ENCODE measurements at regions not wholly inside any gene's neighbourhood (a gene's known extent, or its start where the extent isn't known, plus 50 kb on each side); places are given as distances from the start of the nearest gene placed in this dataset.

DNA sequence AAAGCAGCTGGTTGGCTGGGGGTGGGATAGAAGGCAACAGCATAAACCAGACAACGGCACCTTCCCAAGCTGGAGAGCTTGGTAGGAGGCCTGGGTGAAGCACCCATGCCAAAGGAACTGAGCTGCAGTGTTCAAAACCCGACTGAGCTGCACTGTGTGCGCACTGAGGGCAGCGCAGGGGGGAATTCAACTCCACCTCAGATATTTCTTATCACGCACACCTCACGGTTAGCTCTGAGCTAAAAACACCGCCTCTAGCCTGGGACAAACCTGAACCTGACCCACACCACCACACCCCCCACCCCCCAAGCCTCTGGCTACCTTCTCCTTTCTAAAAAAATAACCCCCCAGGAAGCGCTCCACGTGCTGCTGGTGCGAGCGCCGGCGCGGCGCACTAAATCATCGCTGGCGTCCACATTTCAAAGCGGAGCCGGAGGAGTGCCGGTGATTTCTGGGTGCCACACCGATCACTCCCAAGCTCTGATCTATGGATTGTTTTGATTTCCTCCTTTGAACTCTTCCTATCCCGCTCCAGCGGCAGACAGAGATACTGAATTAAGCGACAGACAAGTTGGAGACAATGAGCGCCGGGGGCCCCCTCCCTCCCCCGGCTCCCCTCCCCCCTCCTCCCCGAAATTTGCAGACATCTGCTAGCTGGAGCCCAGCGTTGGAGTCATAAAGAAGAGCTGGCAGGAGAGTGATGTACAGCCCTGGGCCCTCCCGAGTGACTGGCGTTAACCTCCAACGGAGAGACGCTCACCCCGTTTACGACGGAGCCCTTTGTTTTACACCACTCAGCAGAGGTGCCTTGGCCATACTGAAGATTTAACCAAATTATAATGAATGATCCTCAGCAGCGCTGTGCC is 85.0 kb downstream of the NOG start:
- peaks cover 7% of the 10 kb centered on the region; the same call in 1 of the 2 replicates for H3K4me1 ChIP-seq (ENCODE audit: insufficient read depth, low read length)

GRCh38 chr17:56679115-56679776 is 85.7 kb downstream of the NOG start:
- Histone ChIP-seq H3K36me3 (ENCODE audit: insufficient read depth, low read length) (no peaks in the 10 kb centered on the region), H3K4me1 (ENCODE audit: insufficient read depth, low read length) (peaks cover 7% of the 10 kb centered on the region; the same call in 1 of the 2 replicates), H3K9me3 (ENCODE audit: control insufficient read depth, insufficient read depth, low read length) (no peaks in the 10 kb centered on the region), H3K9ac (ENCODE audit: low read depth, low read length) (peak overlapping the region; percentile 53)

More for the DNA sequence above, 85.0 kb downstream of the NOG start:
- H3K36me3 ChIP-seq (ENCODE audit: insufficient read depth, low read length), result no peaks in the 10 kb centered on the region
- no peaks in the 10 kb centered on the region for H3K9me3 ChIP-seq (ENCODE audit: control insufficient read depth, insufficient read depth, low read length)
- H3K9ac ChIP-seq (ENCODE audit: low read depth, low read length), result peak overlapping the region; percentile 53

- H3K9ac ChIP-seq (ENCODE audit: low read depth, low read length), result no peak overlapping the region
- no peaks in the 10 kb centered on the region for H3K36me3 ChIP-seq (ENCODE audit: insufficient read depth, low read length)
- peaks cover 7% of the 10 kb centered on the region; the same call in 1 of the 2 replicates for H3K4me1 ChIP-seq (ENCODE audit: insufficient read depth, low read length)
- no peaks in the 10 kb centered on the region for H3K9me3 ChIP-seq (ENCODE audit: control insufficient read depth, insufficient read depth, low read length)
These were observed 86.4 kb downstream of the NOG start for GRCh38 chr17:56679777-56680422.

GRCh38 chr17:56680676-56681075 is 87.2 kb downstream of the NOG start:
- no peaks in the 10 kb centered on the region for H3K9me3 ChIP-seq (ENCODE audit: control insufficient read depth, insufficient read depth, low read length)
- H3K9ac ChIP-seq (ENCODE audit: low read depth, low read length), result no peak overlapping the region
- peaks cover 7% of the 10 kb centered on the region; the same call in 1 of the 2 replicates for H3K4me1 ChIP-seq (ENCODE audit: insufficient read depth, low read length)
- H3K36me3 ChIP-seq (ENCODE audit: insufficient read depth, low read length), result no peaks in the 10 kb centered on the region

DNA sequence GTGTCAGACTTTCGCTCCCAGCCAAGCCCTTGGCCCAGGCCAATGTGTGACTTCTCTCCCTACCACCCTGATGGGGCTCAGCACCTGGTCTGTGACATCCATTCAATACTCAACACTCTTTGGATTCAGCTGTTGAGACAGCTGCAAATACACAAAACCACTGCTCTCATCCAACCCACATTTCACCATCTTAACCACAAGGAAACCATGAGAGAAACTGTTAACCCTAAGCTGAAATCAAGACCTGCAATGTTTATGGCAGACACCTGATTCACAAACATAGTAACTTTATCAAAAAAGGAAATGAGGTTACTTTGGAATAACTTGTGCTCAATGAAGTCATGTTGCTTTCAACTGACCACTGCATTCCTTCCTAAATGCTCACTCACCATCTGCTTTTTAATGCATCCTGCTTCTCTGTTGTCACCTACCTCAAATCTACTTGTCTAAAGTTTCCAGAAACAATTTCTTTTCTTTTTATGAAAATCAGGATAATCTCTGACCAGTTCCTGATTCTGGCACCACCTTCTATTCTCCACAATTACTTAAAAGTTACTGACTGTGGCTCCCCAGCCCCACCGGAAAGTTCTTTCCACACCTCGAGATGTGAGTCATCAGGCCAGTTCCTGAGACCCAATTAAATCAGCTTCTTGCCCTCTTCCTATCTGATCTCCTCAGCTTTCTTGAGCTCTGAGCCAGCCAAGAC is 88.2 kb downstream of the NOG start:
- Histone ChIP-seq H3K36me3 (ENCODE audit: insufficient read depth, low read length) (no peaks in the 10 kb centered on the region), H3K4me1 (ENCODE audit: insufficient read depth, low read length) (peaks cover 7% of the 10 kb centered on the region; the same call in 1 of the 2 replicates), H3K9ac (ENCODE audit: low read depth, low read length) (no peak overlapping the region)

GRCh38 chr17:56688151-56688550 is 94.7 kb downstream of the NOG start:
- Histone ChIP-seq H3K9ac (ENCODE audit: low read depth, low read length) (no peak overlapping the region), H3K4me1 (ENCODE audit: insufficient read depth, low read length) (no peaks in the 10 kb centered on the region), H3K36me3 (ENCODE audit: insufficient read depth, low read length) (no peaks in the 10 kb centered on the region), H3K9me3 (ENCODE audit: control insufficient read depth, insufficient read depth, low read length) (no peaks in the 10 kb centered on the region)

More for the DNA sequence above, 88.2 kb downstream of the NOG start:
- H3K9me3 ChIP-seq (ENCODE audit: control insufficient read depth, insufficient read depth, low read length), result no peaks in the 10 kb centered on the region

DNA sequence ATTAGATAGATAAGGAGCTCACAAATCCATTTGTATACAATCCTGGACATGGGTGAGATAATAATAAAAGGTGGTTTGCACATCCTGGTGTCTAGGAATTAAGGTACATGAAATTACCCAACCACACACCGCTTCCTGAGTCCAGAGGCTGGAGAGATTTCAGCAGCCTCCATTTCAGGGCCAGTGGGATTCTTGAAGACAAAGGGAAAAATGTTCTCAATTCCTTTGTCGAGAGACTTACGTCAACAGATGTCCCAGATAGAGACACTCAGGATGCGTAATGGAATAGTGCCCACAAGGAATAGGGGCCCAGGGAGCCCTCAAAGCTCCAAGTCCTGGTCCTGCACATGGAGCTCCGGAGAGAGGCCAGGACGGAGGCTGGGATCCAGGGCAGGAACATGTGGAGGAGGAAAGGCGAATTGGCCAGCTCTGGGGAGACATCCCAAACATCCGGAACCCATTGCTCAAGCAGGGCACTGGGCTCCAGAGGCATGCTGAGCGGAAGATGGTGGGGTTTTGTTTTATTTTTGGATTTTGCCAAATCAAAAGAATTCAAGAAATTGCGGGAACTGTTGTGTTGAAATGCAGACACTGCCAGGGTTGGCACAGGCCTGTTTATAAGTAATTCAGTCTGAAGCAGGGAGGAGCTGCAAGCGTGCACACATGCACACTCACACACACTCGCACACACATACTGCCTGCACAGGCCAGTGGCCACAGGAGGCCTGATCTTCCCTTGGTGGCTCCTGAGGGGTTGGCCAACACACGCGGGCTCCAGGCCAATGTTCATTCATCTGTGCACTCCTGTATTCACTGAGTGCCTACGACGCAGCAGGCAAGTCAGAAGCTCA is 97.2 kb downstream of the NOG start:
- Histone ChIP-seq H3K4me1 (ENCODE audit: insufficient read depth, low read length) (no peaks in the 10 kb centered on the region), H3K9me3 (ENCODE audit: control insufficient read depth, insufficient read depth, low read length) (no peaks in the 10 kb centered on the region), H3K9ac (ENCODE audit: low read depth, low read length) (no peak overlapping the region), H3K36me3 (ENCODE audit: insufficient read depth, low read length) (no peaks in the 10 kb centered on the region)

- no peak overlapping the region for H3K9ac ChIP-seq (ENCODE audit: low read depth, low read length)
- no peaks in the 10 kb centered on the region for H3K36me3 ChIP-seq (ENCODE audit: insufficient read depth, low read length)
- H3K4me1 ChIP-seq (ENCODE audit: insufficient read depth, low read length), result peaks cover 8% of the 10 kb centered on the region
- no peaks in the 10 kb centered on the region for H3K9me3 ChIP-seq (ENCODE audit: control insufficient read depth, insufficient read depth, low read length)
These were observed 101.3 kb downstream of the NOG start for GRCh38 chr17:56694825-56695224.

GRCh38 chr17:56697190-56697589 is 103.7 kb downstream of the NOG start:
- H3K4me1 ChIP-seq (ENCODE audit: insufficient read depth, low read length), result peaks cover 11% of the 10 kb centered on the region
- no peaks in the 10 kb centered on the region for H3K36me3 ChIP-seq (ENCODE audit: insufficient read depth, low read length)
- H3K9me3 ChIP-seq (ENCODE audit: control insufficient read depth, insufficient read depth, low read length), result no peaks in the 10 kb centered on the region
- no peak overlapping the region for H3K9ac ChIP-seq (ENCODE audit: low read depth, low read length)

DNA sequence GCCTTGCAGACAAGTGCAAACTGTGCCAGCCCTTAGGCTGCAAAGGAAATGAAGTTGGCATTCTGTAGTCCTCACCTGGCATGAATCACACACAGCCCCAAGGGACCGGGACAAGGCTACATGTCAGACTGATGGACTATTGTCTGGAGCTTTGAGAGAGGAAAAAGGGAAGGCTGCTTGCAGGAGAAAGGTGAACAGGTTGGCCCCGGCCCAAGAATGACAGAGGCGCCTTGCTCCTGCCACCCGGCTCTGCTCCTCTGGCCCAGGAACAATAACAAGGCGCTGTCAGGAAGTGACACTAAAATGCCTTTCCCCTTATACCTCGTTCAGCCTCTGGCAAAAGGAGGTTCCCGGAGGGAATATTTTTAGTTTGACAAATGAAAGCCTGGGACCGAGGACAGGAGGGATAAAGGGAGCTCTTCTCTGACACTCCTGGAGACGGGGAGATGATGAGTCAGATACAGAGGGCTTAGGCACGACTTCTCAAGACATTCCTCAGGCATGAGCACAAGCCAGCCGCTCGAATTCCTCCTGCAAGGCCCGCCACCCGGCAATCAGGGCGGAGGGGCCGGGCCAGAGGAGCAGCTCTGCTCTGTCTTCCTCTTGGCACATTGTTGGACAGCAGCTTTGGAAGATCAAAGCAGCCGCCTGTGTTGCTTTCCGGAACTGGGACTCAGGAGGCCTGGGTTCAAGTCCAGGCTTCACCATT is 105.8 kb downstream of the NOG start:
- peak overlapping the region; percentile 10; the same call in 1 of the 2 replicates for H3K9ac ChIP-seq (ENCODE audit: low read depth, low read length)
- no peaks in the 10 kb centered on the region for H3K9me3 ChIP-seq (ENCODE audit: control insufficient read depth, insufficient read depth, low read length)
- H3K36me3 ChIP-seq (ENCODE audit: insufficient read depth, low read length), result no peaks in the 10 kb centered on the region
- H3K4me1 ChIP-seq (ENCODE audit: insufficient read depth, low read length), result peaks cover 11% of the 10 kb centered on the region

DNA sequence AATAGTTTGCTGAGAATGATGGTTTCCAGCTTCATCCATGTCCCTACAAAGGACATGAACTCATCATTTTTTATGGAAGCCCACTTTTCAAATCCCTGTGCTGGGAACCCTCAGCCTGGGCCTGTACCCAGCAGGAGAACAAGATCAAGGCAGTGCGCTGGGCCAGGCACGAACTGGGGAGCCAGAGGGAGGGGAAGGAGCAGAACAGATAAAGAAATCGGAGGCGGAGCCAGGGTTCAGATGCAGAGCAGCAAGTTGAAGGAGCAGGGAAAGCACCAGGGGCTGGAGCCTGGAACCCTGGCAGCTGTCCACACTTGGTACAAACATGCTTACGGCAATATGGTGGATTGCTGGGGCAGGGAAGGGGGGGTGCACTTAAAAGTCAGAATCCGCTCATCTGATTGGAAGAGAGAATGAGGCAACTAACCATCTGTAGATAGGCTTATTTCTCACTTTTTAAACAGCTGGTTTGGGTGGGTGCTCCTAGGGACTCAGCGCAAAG is 107.5 kb downstream of the NOG start:
- H3K9ac ChIP-seq (ENCODE audit: low read depth, low read length), result no peak overlapping the region
- peaks cover 11% of the 10 kb centered on the region for H3K4me1 ChIP-seq (ENCODE audit: insufficient read depth, low read length)
- H3K9me3 ChIP-seq (ENCODE audit: control insufficient read depth, insufficient read depth, low read length), result no peaks in the 10 kb centered on the region
- H3K36me3 ChIP-seq (ENCODE audit: insufficient read depth, low read length), result no peaks in the 10 kb centered on the region

DNA sequence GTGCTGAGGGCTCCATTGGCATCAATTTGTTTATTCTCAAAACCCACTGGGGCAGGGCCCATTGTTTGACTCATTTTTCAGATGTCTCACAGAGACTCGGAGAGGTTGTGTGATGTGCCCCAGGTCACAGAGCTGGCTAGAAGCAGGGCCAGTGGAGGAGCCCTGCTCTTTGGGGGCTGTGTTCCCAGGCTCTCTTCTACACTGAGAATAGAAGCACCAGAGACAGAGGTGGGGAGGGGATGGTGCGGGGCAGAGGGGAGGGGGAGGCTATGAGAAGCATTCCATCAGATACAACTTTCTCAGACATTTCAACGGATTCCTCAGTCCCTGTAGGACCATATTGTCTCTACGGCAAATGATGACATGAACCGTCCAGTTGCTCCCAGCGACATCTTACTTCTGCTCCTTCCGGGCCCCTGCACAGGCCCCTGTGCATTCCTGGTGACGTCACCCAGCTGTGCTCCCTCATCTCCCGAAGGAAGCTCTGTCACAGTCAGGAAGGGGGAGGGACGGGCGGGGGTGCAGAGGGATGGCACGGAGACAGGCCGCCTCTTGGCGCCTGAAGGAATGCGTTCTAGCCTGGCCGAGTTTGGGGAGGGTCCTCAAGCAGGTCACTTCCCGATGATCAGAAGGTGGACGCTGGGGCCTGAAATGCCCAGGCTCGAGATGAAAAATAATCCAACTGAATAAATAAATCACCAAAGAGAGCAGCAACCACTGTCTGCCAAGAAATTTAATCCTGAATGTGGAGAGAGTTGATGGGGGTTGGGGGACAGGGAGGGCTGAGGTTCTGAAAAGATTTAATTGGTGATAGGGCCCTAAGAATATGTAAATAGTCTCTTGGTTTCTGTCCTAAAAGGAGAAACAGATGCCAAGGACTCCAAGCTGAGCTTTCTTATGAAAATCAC is 114.1 kb downstream of the NOG start:
- Histone ChIP-seq H3K9ac (ENCODE audit: low read depth, low read length) (peak overlapping the region; percentile 23; the same call in 1 of the 2 replicates), H3K9me3 (ENCODE audit: control insufficient read depth, insufficient read depth, low read length) (no peaks in the 10 kb centered on the region), H3K36me3 (ENCODE audit: insufficient read depth, low read length) (no peaks in the 10 kb centered on the region), H3K4me1 (ENCODE audit: insufficient read depth, low read length) (peaks cover 16% of the 10 kb centered on the region)

Measured in ES-I3 (cell line).